Muscle layer of colon (tissue), 2 donors: ENCODE measurements at regions not wholly inside any gene's neighbourhood (a gene's known extent, or its start where the extent isn't known, plus 50 kb on each side); places are given as distances from the start of the nearest gene placed in this dataset.

Experiments used
- H3K27ac ChIP-seq: one replicate; pipeline ENCODE4 v1.7.0; 2013; ENCODE audit warnings: low read depth, mild to moderate bottlenecking, low read length, moderate library complexity
- H3K27me3 ChIP-seq, 2 donors: one replicate each; pipeline ENCODE4 v1.7.0; 2013; ENCODE audit warnings: low read length in 2 of 2, mild to moderate bottlenecking in 2 of 2; ENCODE audit not compliant: insufficient read depth in 2 of 2, control insufficient read depth in 1 of 2
- H3K36me3 ChIP-seq: one replicate; pipeline ENCODE4 v1.7.0; 2013; ENCODE audit warnings: mild to moderate bottlenecking, low read length; ENCODE audit not compliant: insufficient read depth
- H3K4me1 ChIP-seq: one replicate; pipeline ENCODE4 v1.7.0; 2013; ENCODE audit warnings: mild to moderate bottlenecking, low read length; ENCODE audit not compliant: insufficient read depth
- H3K4me3 ChIP-seq, 2 donors: one replicate each; pipeline ENCODE4 v1.7.0; 2013; ENCODE audit warnings: low read length in 2 of 2, low read depth in 1 of 2, mild to moderate bottlenecking in 1 of 2, moderate library complexity in 1 of 2
- H3K9ac ChIP-seq: one replicate; pipeline ENCODE4 v1.7.0; 2013; ENCODE audit warnings: low read length
- H3K9me3 ChIP-seq: one replicate; pipeline ENCODE4 v1.7.0; 2013; ENCODE audit warnings: mild to moderate bottlenecking, low read length
- donor health status: abdominal sarcoma.
- donor health status: Adenocarcinoma of cecum.

DNA sequence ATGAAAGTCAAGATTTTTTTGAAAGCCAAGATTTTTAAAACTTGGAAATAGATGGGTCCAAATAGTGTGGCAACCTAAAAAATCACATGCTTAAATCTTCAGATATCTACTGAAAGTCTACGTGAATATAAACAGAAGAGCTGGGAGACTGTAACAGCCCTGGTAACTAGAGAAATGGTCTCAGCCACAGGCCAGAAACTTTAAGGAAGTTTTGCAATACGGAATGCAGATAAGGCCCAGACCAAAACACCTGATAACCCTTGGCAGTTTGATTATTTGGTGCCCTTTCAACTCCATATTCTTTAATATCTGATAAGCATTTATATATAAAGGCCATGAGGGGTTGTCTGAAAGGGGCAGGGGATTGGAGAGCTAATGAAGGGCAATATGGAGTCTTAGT, 537.3 kb upstream of the TGFBR2 start:
- Histone ChIP-seq H3K27me3 (no peaks in the 10 kb centered on the region), H3K9me3 (no peaks in the 10 kb centered on the region), H3K27ac (no peak overlapping the region), H3K9ac (no peak overlapping the region), H3K4me1 (no peaks in the 10 kb centered on the region), H3K4me3 (no peak overlapping the region), H3K36me3 (no peaks in the 10 kb centered on the region)

DNA sequence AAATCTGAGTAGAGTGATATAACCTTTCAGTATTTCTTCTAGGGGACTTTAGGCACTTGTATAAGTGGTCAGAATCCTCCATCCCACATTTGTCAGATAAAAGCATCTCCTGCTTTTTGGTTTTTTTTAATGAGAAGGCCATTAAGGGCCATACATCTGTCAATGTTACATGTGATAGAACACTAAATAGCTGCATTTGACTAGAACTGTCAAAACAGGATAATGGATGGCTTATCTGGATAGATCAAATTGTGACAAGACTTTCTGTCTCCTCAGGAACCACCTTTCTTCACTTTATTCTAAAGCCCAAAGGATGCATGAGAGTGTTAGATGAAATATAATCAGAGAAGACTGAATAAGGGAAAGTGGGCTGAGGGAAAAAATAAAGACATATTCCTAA, 533.4 kb upstream of the TGFBR2 start:
- Histone ChIP-seq H3K27ac (no peak overlapping the region), H3K4me3 (no peak overlapping the region), H3K27me3 (no peaks in the 10 kb centered on the region), H3K36me3 (no peaks in the 10 kb centered on the region), H3K9ac (no peak overlapping the region), H3K4me1 (no peaks in the 10 kb centered on the region), H3K9me3 (no peaks in the 10 kb centered on the region)

DNA sequence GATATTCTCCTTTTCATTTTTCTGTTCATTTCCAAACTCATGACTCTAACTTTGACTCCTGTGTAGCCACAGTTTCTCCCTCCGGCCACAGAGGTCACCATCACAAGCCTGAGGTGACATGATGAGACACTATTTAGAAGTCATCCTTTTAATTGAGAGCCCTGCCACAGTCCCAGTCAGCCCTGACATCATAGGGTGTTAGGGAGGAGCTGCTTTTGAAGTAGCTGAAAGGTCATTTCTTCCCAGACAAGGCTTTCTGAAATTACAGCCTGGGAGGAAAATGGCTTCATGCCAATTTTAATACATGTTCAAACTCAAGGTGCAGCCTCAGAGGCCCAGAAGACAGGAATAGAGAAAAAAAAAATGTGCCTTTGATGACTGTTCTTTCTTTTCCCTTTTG, 532.8 kb upstream of the TGFBR2 start:
- H3K27ac ChIP-seq, result no peak overlapping the region
- no peak overlapping the region for H3K9ac ChIP-seq
- H3K27me3 ChIP-seq, result no peaks in the 10 kb centered on the region
- H3K9me3 ChIP-seq, result no peaks in the 10 kb centered on the region
- H3K4me1 ChIP-seq, result no peaks in the 10 kb centered on the region
- H3K4me3 ChIP-seq, result no peak overlapping the region
- no peaks in the 10 kb centered on the region for H3K36me3 ChIP-seq

DNA sequence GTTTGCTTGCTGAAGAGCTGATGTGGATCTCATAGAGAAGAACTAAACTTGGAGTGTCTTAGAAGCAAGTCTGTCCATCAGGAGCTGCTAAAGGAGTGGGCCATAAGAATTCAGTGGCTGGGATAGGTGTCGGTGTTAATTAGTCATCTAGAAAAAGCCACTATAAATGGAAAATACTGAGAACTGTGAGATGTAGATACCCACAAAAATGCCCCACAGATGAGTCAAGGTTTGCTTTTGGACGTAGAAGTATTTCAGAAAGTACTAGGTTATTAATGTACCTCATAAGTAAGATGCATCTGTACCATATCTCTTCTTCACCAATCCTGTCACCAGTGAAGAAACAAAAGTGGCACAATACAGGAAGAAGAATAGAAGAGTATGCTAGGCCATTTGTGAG, 530.9 kb upstream of the TGFBR2 start:
- Histone ChIP-seq H3K27ac (no peak overlapping the region), H3K4me3 (no peak overlapping the region), H3K9ac (no peak overlapping the region), H3K27me3 (no peaks in the 10 kb centered on the region), H3K9me3 (no peaks in the 10 kb centered on the region), H3K4me1 (no peaks in the 10 kb centered on the region), H3K36me3 (no peaks in the 10 kb centered on the region)

DNA sequence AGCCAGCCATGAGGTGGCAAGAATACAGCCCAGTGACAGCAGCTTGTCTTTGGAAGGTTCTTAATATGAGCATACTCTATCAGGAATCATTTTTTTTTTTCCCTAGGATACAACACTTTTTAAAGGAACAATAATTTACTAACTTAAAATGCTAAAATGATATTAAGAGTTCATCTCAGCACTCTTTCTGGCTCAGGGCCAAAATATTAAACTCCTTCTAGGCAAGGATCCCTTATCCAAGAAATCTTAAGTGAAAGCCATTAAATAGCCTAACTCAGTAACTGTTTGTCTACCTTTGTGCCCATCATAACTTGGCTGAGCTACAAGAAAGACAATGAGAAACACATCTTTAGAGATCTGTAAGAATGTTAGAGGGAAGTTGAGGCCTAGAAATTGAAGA, 529.5 kb upstream of the TGFBR2 start:
- Histone ChIP-seq H3K27me3 (no peaks in the 10 kb centered on the region), H3K27ac (no peak overlapping the region), H3K36me3 (no peaks in the 10 kb centered on the region), H3K9me3 (no peaks in the 10 kb centered on the region), H3K4me1 (no peaks in the 10 kb centered on the region), H3K4me3 (no peak overlapping the region), H3K9ac (no peak overlapping the region)

DNA sequence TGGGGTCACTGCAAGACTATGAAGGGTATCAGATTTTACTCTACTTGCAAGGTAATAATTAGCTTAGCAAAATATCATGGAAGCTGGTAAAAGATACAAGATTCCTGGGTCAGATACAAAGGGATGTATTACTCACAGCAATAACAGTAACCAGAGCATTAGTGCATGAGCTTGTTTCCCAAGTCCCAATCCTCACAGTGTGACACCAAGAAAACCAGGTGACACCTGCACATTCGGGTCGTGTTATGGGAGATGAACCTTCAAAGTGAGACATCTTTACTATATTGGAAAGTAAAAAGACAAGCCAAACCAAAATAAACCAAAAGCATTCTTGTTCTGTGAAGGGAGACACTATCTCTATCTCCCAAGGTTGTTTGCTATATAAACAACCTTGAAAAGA, 528.7 kb upstream of the TGFBR2 start:
- Histone ChIP-seq H3K36me3 (no peaks in the 10 kb centered on the region), H3K9ac (no peak overlapping the region), H3K27me3 (no peaks in the 10 kb centered on the region), H3K27ac (no peak overlapping the region), H3K9me3 (no peaks in the 10 kb centered on the region), H3K4me1 (no peaks in the 10 kb centered on the region), H3K4me3 (no peak overlapping the region)

DNA sequence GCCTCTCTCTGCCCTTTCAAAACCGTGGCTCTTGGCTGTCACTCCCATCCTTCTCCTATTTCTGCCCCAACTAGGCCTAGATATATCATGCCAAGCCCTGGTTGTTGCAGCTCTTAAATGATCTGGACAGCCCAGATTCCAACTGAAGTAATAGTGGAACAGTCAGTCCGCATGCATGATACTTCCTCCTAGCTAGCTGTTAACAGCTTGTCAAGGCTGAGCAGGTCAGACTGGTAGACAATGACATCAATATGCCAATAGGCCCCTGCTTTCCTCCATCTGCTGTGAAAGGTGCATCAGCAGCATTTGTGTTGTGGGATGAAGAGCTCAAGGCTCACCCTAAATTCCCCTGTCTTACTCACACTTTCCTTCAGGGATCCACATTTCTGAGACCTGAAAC, 527.7 kb upstream of the TGFBR2 start:
- no peak overlapping the region for H3K9ac ChIP-seq
- no peaks in the 10 kb centered on the region for H3K36me3 ChIP-seq
- no peak overlapping the region for H3K4me3 ChIP-seq
- H3K27ac ChIP-seq, result no peak overlapping the region
- no peaks in the 10 kb centered on the region for H3K4me1 ChIP-seq
- no peaks in the 10 kb centered on the region for H3K27me3 ChIP-seq
- H3K9me3 ChIP-seq, result no peaks in the 10 kb centered on the region

DNA sequence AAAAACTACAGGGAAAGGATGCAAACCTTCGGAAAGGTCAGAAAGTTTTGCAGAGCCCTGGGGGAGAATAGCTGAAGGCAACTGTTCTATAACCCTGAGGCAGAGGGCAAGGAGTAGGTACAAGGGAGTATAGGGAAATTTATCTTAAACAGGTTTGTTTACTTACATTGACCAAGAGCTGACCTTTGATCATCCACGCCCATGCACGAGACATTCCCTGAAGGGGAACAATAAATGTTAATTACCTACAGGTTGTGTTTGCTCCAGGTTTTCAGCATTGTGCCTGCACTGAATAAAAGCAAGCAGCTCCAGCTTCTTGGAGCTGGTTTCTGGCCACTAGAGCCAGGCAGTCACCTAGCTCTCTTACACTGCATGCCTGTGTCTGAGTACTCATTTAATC, 524.5 kb upstream of the TGFBR2 start:
- Histone ChIP-seq H3K4me1 (no peaks in the 10 kb centered on the region), H3K9ac (no peak overlapping the region), H3K27me3 (no peaks in the 10 kb centered on the region), H3K9me3 (no peaks in the 10 kb centered on the region), H3K27ac (no peak overlapping the region), H3K36me3 (no peaks in the 10 kb centered on the region), H3K4me3 (no peak overlapping the region)

DNA sequence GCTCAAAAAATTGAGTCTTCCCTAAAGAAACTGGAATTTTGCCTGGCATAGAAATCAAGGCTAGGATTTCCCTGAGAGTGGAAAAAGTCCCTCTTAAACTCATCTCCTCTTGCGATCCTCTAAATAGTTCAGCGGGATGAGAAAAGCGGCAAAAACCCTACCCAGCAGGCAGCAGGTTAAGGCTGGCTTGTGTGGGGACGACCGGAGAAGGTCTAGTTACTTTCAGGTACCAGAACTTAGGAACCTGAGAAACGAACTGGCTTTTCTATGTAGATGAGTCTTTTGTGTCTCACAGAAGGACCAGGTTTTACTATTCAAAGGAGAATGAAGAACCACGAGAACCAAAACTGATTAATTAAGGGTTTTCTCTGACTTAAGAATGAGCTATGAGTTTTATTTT, 523.7 kb upstream of the TGFBR2 start:
- Histone ChIP-seq H3K36me3 (no peaks in the 10 kb centered on the region), H3K27me3 (no peaks in the 10 kb centered on the region), H3K27ac (no peak overlapping the region), H3K9ac (no peak overlapping the region), H3K4me3 (no peak overlapping the region), H3K9me3 (no peaks in the 10 kb centered on the region), H3K4me1 (no peaks in the 10 kb centered on the region)

DNA sequence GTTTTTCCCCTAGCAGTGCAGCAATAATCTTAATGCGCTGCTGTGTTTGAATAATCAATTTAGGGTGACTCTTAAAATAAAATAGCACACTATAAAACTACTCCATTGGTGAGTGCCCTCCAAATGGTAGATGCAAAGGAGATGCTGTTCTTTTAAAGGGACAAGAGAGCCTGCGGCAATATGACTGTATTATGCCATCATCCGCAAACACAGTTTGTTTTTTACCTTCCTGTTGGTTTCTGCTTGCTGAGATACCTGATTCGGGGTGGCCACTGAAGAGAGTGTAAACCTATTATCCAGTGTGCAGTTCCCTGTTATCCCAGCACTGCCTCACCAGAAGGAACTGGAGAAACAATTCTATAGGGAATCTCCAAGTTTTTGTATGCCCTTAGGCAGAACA, 523.1 kb upstream of the TGFBR2 start:
- no peak overlapping the region for H3K4me3 ChIP-seq
- no peaks in the 10 kb centered on the region for H3K4me1 ChIP-seq
- no peak overlapping the region for H3K27ac ChIP-seq
- H3K36me3 ChIP-seq, result no peaks in the 10 kb centered on the region
- H3K9ac ChIP-seq, result no peak overlapping the region
- H3K9me3 ChIP-seq, result no peaks in the 10 kb centered on the region
- H3K27me3 ChIP-seq, result no peaks in the 10 kb centered on the region

DNA sequence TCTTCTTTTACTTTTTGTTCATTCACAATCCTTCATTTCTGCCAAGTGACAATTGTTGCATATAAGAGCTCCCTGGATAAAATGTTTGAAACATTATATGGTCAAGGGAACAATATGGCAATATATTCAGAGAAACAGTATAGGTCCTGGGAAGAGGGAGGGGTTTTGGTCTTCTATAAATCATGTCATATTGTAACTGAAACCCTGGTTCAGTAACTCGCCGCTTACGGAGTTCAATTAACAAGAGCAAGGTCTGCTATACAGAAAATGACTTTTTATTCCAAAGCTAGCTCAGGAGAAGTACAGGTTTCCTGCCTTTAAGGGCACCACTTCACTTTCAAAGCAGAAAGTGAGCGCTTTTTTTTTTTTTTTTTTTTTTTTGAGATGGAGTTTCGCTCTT, 522.1 kb upstream of the TGFBR2 start:
- no peaks in the 10 kb centered on the region for H3K36me3 ChIP-seq
- H3K27ac ChIP-seq, result no peak overlapping the region
- no peak overlapping the region for H3K9ac ChIP-seq
- H3K9me3 ChIP-seq, result no peaks in the 10 kb centered on the region
- no peaks in the 10 kb centered on the region for H3K27me3 ChIP-seq
- no peaks in the 10 kb centered on the region for H3K4me1 ChIP-seq
- no peak overlapping the region for H3K4me3 ChIP-seq

DNA sequence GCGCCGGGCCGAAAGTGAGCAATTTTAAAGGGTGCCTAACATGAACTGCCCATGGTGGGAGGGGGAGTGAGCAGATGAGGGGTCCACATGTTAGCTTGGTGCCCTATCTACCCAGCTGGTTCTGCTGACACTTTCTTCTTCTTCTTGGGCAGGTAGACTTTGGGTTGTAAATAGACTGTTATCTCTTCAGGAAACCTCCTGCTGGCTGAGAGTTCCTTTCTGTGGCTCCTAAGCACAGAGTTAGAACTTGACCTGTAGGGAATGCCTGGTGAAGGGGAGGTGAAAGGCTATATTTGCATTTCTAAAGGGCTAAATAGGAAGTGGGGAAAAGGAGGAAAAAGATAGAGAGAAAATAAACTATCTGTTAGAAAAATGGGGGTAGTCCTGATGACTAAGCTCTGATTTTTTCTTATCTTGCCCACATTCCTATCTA, 521.4 kb upstream of the TGFBR2 start:
- H3K27me3 ChIP-seq, result no peaks in the 10 kb centered on the region
- no peaks in the 10 kb centered on the region for H3K4me1 ChIP-seq
- no peaks in the 10 kb centered on the region for H3K9me3 ChIP-seq
- no peaks in the 10 kb centered on the region for H3K36me3 ChIP-seq
- H3K27ac ChIP-seq, result no peak overlapping the region
- H3K4me3 ChIP-seq, result no peak overlapping the region
- H3K9ac ChIP-seq, result no peak overlapping the region
